RCC 7860 (cell line): ENCODE measurements at regions not wholly inside any gene's neighbourhood (a gene's known extent, or its start where the extent isn't known, plus 50 kb on each side); places are given as distances from the start of the nearest gene placed in this dataset.

Experiments used
- DNase-seq: peaks from one replicate; pipeline ENCODE4 v3.0.0-alpha.2; 2015; ENCODE audit warnings: low spot score
- FAIRE-seq: peaks from 2 replicates; lab custom pipeline; 2012; peaks lifted over from hg19 to GRCh38; lab: Jason Lieb, UNC

DNA sequence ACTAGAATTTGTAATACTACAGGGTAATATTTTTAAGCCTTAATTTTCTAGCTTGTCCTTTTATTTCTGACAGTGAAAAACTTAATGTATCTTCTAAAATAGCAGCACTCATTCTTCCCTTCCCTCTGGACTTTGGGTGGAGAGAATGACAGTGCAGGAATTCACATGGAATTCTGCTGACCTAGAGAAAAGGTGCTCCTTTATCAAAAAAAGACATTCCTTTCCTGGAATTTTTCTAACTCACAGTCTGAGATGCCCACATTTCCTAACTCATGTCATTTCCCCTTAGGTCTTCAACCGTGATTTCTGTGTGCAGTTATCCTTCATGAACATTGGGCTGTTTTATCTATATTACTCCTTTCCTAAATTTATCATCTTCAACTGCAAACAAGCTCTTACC, 137.8 kb upstream of the PDGFD start:
- FAIRE-seq (no peak), DNase-seq (no peak)

DNA sequence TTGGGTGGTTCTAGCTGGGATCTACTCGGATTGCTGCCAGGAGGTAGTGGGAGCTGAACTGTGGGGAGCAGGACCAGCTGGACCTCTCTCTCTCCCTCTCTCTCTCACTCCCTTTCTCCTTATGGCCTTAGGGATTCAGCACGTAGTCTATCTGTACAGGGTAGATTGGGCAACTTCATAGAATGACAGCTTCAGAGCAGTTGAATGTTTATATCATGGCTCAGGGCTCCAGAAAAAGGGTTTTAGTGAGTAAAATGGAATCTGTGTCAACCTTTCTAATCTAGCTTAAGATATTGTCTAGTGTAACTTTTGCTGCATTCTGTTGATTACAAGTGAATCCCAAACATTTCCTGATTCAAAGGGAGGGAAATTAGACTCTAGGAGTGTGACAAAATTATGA, 127.7 kb upstream of the PDGFD start:
- DNase-seq: no peak
- FAIRE-seq: no peak

DNA sequence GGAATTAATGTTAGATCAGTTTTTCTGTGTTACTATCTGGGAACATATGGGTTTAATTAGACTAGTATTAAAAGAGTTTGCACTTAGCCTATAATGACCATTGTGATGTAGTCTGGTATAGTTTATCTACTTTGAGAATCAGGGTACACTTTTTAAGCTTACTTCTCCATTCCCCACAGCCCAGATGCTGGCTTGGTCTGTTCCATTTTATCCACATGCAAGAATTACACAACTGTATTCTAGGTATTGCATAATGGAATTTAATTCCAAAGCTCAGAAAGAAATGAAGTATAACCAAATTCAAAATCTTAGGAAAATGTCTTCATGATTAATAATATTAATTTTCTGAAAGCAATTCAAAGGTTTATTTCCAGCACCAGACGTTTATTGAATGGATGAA, 122.2 kb upstream of the PDGFD start:
- FAIRE-seq: no peak
- no peak for DNase-seq

DNA sequence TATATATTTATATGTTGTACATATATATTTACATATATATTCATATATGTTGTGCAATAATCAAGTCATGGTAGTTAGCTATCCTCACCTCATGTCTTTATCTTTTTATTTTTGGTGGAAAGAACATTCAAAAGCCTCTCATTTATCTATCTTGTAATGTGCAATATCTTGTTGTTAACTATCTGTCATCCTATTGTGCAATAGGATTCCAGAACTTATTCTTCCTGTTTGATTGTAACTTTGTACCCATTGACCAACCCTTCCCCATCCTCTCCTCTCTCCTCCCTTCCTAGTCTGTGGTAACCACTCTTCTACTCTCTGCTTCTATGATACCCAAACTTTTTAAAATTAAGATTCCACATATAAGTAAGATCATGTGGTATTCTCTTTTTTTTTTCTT, 115.6 kb upstream of the PDGFD start:
- FAIRE-seq (no peak), DNase-seq (no peak)

DNA sequence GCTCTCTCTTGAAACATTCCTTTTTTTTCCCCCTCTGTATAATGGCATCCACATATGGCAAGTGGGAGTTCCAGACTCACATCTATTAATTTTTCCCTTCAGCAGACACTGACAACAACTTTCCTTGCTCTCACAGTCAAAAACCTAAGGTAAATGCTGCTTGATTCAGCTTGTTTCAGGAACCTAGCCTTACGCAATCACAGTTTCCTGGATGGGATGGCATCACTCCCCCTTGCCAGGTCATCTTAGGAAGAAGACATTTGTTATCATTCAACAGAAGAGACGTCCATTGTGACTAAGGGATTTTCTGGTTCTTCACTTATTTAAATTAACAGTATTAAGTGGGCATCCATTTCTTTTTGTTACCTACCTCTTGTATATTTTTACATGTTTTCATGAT, 112.0 kb upstream of the PDGFD start:
- no peak for DNase-seq
- FAIRE-seq: no peak

DNA sequence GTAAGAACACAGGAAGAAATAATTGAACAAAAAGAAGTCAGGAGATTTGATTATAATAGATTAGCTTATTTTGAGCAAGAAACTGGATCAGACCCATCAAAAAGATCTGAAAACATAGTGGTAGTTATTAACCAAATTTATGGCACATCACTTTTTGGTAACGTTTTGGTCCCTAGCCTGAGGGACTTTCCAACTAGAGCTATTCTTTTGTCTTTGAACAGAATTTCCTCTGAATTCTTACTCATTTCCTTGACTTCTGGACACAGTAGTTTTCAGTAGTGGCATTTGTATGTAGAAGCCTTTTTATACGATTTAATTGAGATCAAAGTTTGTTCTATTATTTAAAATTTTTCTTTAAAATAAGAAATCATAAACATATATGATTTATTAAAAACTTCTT, 96.5 kb upstream of the PDGFD start:
- no peak for FAIRE-seq
- DNase-seq: no peak

DNA sequence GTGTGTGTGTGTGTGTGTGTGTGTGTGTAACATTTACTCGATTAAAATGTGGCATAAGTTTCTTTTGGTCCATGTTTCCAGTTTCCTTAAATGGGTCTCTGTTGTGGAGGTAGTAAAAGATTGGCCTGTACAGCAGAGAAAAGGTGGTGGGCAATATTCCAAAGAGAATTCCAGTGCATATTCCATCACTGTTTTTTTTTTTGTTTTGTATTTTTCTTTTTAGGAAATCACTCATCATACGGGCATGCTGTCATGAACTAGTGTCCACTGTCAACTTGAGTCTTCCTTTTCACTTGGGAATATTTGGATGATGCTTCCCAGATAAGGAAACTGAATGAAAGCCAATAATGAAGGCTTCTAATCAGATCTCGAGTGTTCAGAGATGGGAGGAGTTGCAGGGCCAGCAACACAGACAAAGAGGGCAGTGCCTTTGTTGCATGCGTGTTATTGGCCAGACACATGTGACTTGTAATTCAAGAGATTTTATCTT, 95.2 kb upstream of the PDGFD start:
- no peak for FAIRE-seq
- DNase-seq: no peak

DNA sequence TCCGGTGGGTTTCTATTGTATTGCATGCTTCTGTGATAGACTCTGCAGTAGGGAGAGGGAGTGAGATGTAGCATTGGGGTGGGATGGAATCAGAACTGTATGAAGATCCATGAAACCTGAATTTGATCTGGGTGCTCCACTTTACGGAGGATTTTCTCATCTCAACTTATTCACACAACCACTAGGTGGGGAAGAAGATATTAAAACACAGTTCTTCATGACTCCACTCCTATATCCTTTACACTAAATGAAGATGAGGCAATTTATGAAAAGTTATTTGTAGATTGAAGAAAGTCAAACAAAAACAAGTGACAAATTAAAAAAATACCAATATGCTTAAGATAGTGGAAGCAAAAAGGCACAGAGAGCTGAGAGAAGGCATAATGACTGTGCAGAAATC, 92.6 kb upstream of the PDGFD start:
- FAIRE-seq: no peak
- no peak for DNase-seq

DNA sequence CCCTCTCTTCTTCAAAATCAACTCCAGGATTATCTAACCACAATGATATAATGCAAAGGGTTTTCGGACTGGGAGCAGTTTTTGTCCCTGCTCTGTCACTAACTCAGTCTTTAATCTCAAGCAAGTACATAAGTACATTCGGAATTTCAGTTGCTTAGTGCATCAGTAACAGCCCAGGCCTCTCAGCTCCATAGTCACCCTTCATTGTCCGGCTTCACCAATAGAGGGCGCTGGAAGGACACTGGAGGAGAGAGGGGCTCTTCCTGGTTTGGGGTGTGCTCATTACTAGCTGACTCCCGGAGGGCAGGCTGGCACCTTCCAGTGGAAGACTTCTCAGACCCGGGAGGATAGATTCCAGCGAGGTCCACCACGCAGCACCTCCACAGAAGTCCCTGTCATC, 90.4 kb upstream of the PDGFD start:
- FAIRE-seq: no peak

DNA sequence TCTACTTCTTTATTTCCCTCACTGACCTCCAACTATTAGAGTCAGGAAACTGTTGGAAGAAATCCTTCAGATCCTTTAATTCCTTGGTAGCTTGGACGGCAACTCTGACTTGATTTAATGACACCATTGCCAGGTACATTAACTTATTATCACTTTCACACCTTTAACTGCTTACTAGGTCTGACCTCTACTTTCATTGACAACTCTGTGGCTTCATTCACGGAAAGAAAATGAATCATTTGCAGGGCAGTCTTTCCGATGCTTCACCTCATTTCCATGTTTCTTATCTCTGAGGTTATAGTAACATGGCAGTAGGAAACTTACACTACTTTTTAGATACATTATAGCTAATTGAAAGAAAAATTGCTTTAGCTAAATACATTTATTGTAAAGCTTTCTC, 82.6 kb upstream of the PDGFD start:
- FAIRE-seq (no peak), DNase-seq (no peak)

More for the DNA sequence above, 90.4 kb upstream of the PDGFD start:
- DNase-seq: no peak

DNA sequence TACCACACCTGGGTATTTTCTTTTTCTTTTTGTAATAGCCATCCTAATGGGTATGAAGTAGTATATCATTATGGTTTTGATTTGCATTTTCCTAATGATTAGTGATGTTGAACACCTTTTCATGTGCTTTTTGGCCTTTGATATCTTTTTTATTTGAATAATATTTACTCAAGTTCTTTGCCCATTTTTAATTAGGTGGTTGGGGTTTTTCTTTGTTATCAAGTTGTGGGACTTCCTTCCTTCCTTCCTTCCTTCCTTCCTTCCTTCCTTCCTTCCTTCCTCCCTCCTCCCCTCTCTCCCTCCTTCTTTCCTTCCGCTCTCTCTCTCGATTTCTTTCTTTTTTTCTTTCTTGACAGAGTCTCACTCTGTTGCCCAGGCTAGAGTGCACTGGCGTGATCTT, 75.0 kb upstream of the PDGFD start:
- FAIRE-seq (no peak), DNase-seq (no peak)

DNA sequence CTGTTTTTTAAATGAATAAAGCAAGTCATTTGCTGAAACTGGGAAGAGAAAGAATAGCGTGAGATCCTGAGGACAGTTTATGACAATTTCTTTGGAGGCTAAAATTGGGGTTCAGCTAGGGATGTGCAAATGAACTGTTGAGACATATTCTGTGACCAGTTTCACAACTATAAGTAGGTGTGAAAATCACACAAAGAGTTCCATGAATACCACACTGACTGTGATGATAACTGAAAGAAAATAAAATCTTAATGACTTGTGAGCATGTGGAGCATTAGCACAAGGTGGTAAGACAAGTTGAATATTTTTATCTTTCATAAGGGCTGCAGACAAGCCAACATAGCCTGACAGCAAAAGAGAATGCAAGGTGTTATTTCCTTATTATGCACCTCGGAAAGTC, 61.1 kb upstream of the PDGFD start:
- DNase-seq (no peak), FAIRE-seq (no peak)

DNA sequence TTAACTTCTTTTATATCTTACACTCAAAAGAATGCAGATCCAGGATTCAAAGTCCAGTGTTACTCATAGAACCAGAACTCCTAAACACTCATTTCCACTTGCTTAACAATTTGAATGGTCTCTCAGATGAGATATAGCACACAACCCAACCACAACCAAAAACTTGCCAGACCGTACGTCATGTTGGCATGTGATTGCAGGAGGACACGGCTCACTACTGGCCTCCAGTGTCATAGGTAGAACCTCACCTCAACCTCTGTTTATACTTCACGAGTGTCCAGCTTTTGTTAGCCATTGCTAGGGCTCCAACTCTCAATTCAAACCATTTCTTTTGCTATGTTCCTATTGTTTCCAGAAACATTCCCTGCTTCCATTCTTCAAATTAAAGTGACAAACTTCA, 58.5 kb upstream of the PDGFD start:
- DNase-seq: no peak
- no peak for FAIRE-seq

DNA sequence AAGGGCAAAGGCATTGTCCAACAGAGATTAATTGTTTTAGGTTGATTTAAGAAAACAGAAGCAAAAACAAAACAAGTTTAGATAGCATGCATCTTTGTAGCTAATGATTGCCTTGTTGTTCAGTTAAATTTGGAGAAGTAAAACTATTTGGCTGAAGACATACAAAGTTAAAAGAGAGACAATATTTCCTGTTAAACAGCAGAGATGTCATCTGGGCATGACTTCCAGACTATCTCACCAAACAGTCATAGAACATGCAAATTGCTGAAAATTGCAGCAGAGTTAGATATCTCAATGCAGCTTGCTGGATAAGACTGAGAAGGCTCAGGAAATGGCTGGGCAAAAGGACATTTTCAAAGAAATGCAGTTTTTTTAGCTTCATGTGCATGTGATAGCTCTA, 57.5 kb upstream of the PDGFD start:
- DNase-seq: no peak
- no peak for FAIRE-seq

DNA sequence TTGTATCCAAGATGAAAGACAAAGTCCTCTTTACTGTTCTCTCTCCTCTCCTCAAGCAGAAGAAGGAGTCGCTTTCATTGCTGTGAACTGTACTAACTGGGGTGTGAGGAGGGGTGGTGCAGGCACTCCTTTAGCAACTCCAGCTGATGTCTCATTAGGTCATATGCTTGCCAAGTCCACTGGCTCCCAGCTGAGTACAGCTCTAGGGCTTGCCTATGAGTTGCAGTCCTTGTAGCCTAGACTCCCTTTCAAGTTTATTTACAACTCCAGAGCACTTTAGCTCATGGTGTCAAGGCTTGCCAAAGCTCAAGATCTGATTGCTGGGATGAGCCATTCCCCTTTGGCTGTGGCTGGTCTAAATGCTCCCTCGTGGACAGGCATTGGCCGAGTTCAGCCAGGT, 55.1 kb upstream of the PDGFD start:
- no peak for FAIRE-seq
- no peak for DNase-seq

DNA sequence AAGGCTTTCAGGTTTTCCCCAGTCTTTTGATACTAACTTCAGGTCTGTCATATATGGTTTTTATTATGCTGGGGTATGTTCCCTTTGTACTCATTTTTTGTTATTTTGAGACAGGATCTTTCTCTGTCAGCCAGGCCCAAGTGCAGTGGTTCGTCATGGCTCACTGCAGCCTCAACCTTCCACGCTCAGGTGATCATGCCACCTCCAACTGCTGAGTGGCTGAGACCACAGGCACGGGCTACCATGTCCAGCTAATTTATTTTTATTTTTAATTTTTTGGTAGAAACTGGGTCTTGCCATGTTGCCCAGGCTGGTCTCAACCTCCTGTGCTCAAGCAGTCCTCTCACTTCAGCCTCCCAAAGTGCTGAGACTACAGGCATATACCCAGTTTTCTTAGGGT, 50.6 kb upstream of the PDGFD start:
- DNase-seq (no peak), FAIRE-seq (no peak)
